ENCODE measurements at regions not wholly inside any gene's neighbourhood (a gene's known extent, or its start where the extent isn't known, plus 50 kb on each side); places are given as distances from the start of the nearest gene placed in this dataset.

DNA sequence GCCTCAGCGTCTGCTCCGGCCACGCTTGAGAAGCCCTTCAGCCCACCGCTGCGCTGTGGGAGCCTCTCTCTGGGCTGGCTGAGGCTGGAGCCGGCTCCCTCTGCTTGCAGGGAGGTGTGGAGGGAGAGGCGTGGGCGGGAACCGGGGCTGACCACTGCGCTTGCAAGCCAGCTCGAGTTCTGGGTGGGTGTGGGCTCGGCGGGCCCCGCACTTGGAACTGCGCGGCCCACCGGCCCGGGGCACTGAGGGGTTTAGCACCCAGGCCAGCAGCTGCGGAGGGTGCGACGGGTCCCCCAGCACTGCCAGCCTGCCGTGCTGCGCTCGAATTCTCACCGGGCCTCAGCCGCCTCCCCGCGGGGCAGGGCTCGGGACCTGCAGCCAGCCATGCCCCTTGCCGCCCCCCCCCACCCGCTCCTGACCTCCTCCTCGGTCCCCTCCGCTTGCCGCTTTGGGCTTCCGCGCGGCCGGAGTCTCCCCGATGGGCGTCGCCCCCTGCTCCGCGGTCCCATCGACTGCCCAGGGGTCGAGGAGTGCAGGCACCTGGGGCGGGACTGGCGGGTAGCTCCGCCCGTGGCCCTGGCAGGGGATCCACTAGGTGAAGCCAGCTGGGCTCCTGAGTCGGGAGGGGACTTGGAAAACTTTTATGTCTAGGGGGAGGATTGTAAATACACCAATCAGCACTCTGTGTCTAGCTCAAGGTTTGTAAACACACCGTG lies 106.7 kb downstream of the RAP2B start:
- no peak for DNase-seq (ENCODE audit: extremely low spot score, unreplicated experiment)
- no peaks in the 10 kb centered on the region for H3K27me3 Mint-ChIP-seq (ENCODE audit: unreplicated experiment)
- H3K4me3 Mint-ChIP-seq (ENCODE audit: unreplicated experiment): no peak overlapping the region
- H3K4me1 Mint-ChIP-seq (ENCODE audit: unreplicated experiment): no peaks in the 10 kb centered on the region
- H3K36me3 Mint-ChIP-seq (ENCODE audit: unreplicated experiment): no peaks in the 10 kb centered on the region
- H3K9me3 Mint-ChIP-seq (ENCODE audit: unreplicated experiment): peaks cover 4% of the 10 kb centered on the region
- TF ChIP-seq CTCF (IDR thresholded peaks at IDR 0.05): no peak
- no peak overlapping the region for H3K27ac Mint-ChIP-seq (ENCODE audit: unreplicated experiment)

- no peaks in the 10 kb centered on the region for H3K27me3 Mint-ChIP-seq (ENCODE audit: unreplicated experiment)
- DNase-seq (ENCODE audit: extremely low spot score, unreplicated experiment): no peak
- H3K9me3 Mint-ChIP-seq (ENCODE audit: unreplicated experiment): peaks cover 4% of the 10 kb centered on the region
- H3K4me1 Mint-ChIP-seq (ENCODE audit: unreplicated experiment): peaks cover 8% of the 10 kb centered on the region
- no peak overlapping the region for H3K27ac Mint-ChIP-seq (ENCODE audit: unreplicated experiment)
- TF ChIP-seq CTCF (IDR thresholded peaks at IDR 0.05): no peak
- H3K4me3 Mint-ChIP-seq (ENCODE audit: unreplicated experiment): no peak overlapping the region
- no peaks in the 10 kb centered on the region for H3K36me3 Mint-ChIP-seq (ENCODE audit: unreplicated experiment)
Observed at GRCh38 chr3:153269730-153270129, 107.7 kb downstream of the RAP2B start.

GRCh38 chr3:153273217-153273616 lies 111.2 kb downstream of the RAP2B start:
- no peaks in the 10 kb centered on the region for H3K9me3 Mint-ChIP-seq (ENCODE audit: unreplicated experiment)
- no peak for DNase-seq (ENCODE audit: extremely low spot score, unreplicated experiment)
- peaks cover 8% of the 10 kb centered on the region for H3K4me1 Mint-ChIP-seq (ENCODE audit: unreplicated experiment)
- no peak overlapping the region for H3K27ac Mint-ChIP-seq (ENCODE audit: unreplicated experiment)
- TF ChIP-seq CTCF (IDR thresholded peaks at IDR 0.05): no peak
- H3K27me3 Mint-ChIP-seq (ENCODE audit: unreplicated experiment): no peaks in the 10 kb centered on the region
- no peak overlapping the region for H3K4me3 Mint-ChIP-seq (ENCODE audit: unreplicated experiment)
- H3K36me3 Mint-ChIP-seq (ENCODE audit: unreplicated experiment): no peaks in the 10 kb centered on the region

GRCh38 chr3:153273767-153274435 lies 111.9 kb downstream of the RAP2B start:
- DNase-seq (ENCODE audit: extremely low spot score, unreplicated experiment): no peak
- H3K9me3 Mint-ChIP-seq (ENCODE audit: unreplicated experiment): no peaks in the 10 kb centered on the region
- H3K36me3 Mint-ChIP-seq (ENCODE audit: unreplicated experiment): no peaks in the 10 kb centered on the region
- no peak for TF ChIP-seq CTCF (IDR thresholded peaks at IDR 0.05)
- H3K4me3 Mint-ChIP-seq (ENCODE audit: unreplicated experiment): no peak overlapping the region
- H3K27me3 Mint-ChIP-seq (ENCODE audit: unreplicated experiment): no peaks in the 10 kb centered on the region
- H3K4me1 Mint-ChIP-seq (ENCODE audit: unreplicated experiment): peaks cover 8% of the 10 kb centered on the region
- no peak overlapping the region for H3K27ac Mint-ChIP-seq (ENCODE audit: unreplicated experiment)

DNA sequence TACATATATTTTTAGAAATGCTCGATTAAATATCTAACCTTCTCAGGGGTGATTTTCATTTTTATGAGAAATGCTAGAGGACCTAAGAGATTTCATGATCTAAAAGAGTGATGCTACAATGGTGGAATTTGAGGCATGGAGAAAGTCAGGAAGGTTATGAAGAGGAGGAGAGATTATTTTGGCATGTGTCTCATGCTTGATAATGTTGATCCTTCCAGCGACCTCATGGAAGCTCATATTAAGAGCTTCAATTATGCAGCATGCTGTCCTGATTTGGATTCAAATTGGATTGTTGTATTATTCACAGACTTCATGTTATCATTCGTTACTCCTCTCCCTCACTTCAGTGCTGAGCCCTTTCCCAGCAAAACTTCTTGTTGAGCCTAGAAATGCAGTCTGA lies 112.5 kb downstream of the RAP2B start:
- DNase-seq (ENCODE audit: extremely low spot score, unreplicated experiment): no peak
- TF ChIP-seq CTCF (IDR thresholded peaks at IDR 0.05): no peak
- H3K9me3 Mint-ChIP-seq (ENCODE audit: unreplicated experiment): no peaks in the 10 kb centered on the region
- no peak overlapping the region for H3K27ac Mint-ChIP-seq (ENCODE audit: unreplicated experiment)
- no peaks in the 10 kb centered on the region for H3K27me3 Mint-ChIP-seq (ENCODE audit: unreplicated experiment)
- H3K4me1 Mint-ChIP-seq (ENCODE audit: unreplicated experiment): peaks cover 8% of the 10 kb centered on the region
- H3K36me3 Mint-ChIP-seq (ENCODE audit: unreplicated experiment): no peaks in the 10 kb centered on the region
- H3K4me3 Mint-ChIP-seq (ENCODE audit: unreplicated experiment): no peak overlapping the region
